Natural killer cell (primary cell): ENCODE measurements at regions not wholly inside any gene's neighbourhood (a gene's known extent, or its start where the extent isn't known, plus 50 kb on each side); places are given as distances from the start of the nearest gene placed in this dataset.
A peak's percentile ranks its signal among the peaks of the same experiment; 100 is the strongest.

Experiments
- ATAC-seq, 3 donors: fragments of 150-1000 bp in 2 of 3; fragments of 200-7000 bp in 1 of 3; cut with Tn5 transposase; 1 replicate in 1 of 3; 2 replicates in 2 of 3; pipeline ENCODE4 v1.10.0; 2021; ENCODE audit warnings: mild to moderate bottlenecking in 2 of 3, moderate library complexity in 2 of 3
- DNase-seq, 2 donors: peaks; one replicate each; pipeline versions ENCODE4 v3.0.0 to v3.0.0-alpha.2; 2013 to 2021; ENCODE audit warnings: mixed read lengths in 1 of 2
- H3K27ac ChIP-seq: one replicate; pipeline ENCODE4 v1.5.1; 2013; ENCODE audit warnings: mild to moderate bottlenecking, low read length
- H3K27me3 ChIP-seq: one replicate; pipeline ENCODE4 v1.6.1; 2013; ENCODE audit warnings: low read length; ENCODE audit not compliant: control insufficient read depth, insufficient read depth
- H3K36me3 ChIP-seq: one replicate; pipeline ENCODE4 v1.6.1; 2013; ENCODE audit warnings: low read length; ENCODE audit not compliant: control insufficient read depth, insufficient read depth
- H3K4me1 ChIP-seq: one replicate; pipeline ENCODE4 v1.6.1; 2013; ENCODE audit warnings: low read length; ENCODE audit not compliant: control insufficient read depth, insufficient read depth
- H3K4me3 ChIP-seq: one replicate; pipeline ENCODE4 v1.5.1; 2013; ENCODE audit warnings: low read length
- H3K9me3 ChIP-seq: one replicate; pipeline ENCODE4 v1.6.1; 2013; ENCODE audit warnings: low read length; ENCODE audit not compliant: control insufficient read depth, insufficient read depth
- H3K27ac Mint-ChIP-seq, 2 donors: one replicate each; pipeline ENCODE4 v1.8.0; 2022; ENCODE audit warnings: mild to moderate bottlenecking in 2 of 2, mixed read lengths in 2 of 2, moderate library complexity in 1 of 2
- H3K27me3 Mint-ChIP-seq, 2 donors: one replicate each; pipeline ENCODE4 v1.8.0; 2022; ENCODE audit warnings: low read depth in 2 of 2, mixed read lengths in 2 of 2
- H3K36me3 Mint-ChIP-seq: one replicate; pipeline ENCODE4 v1.8.0; 2022; ENCODE audit warnings: mixed read lengths
- H3K4me1 Mint-ChIP-seq, 2 donors: one replicate each; pipeline ENCODE4 v1.8.0; 2022; ENCODE audit warnings: mixed read lengths in 2 of 2
- H3K4me3 Mint-ChIP-seq: one replicate; pipeline ENCODE4 v1.8.0; 2022; ENCODE audit warnings: mild to moderate bottlenecking, moderate library complexity, mixed read lengths
- H3K9me3 Mint-ChIP-seq, 2 donors: one replicate each; pipeline ENCODE4 v1.8.0; 2022; ENCODE audit warnings: mixed read lengths in 2 of 2
- CTCF ChIP-seq: fragments of 200-600 bp; IDR thresholded peaks from one replicate; pipeline ENCODE4 v1.8.0; 2022; ENCODE audit warnings: antibody characterized with exemption
- WGBS: methylation state at CpG from one replicate; pipeline ENCODE4 v1.1.7; 2013; ENCODE audit warnings: missing lambda C conversion rate; ENCODE audit not compliant: insufficient coverage; 5-methylcytosine and 5-hydroxymethylcytosine counted together
- intact Hi-C: fragments of 100-400 bp; cut with micrococcal nuclease; formaldehyde crosslinking; loops from one replicate; pipeline ENCODE4 v1.14.2; 2022

GRCh38 chr2:217289907-217290280, 430.0 kb upstream of the TNP1 start:
- H3K36me3 ChIP-seq: no peaks in the 10 kb centered on the region
- intact Hi-C loops: no loop called here
- H3K9me3 ChIP-seq: no peaks in the 10 kb centered on the region
- DNase-seq: no peak
- Mint-ChIP-seq H3K4me3 (no peak overlapping the region), H3K27me3 (peaks cover 2 to 8% of the 10 kb centered on the region in 2 donors), H3K36me3 (no peaks in the 10 kb centered on the region), H3K4me1 (no peaks in the 10 kb centered on the region), H3K27ac (no peak overlapping the region), H3K9me3 (peaks cover 0 to 2% of the 10 kb centered on the region in 2 donors)
- H3K4me1 ChIP-seq: no peaks in the 10 kb centered on the region
- 80% methylated on average over 2 of the region's 2 CpGs for WGBS
- no peaks in the 10 kb centered on the region for H3K27me3 ChIP-seq
- no peak overlapping the region for H3K4me3 ChIP-seq
- no peak overlapping the region for H3K27ac ChIP-seq
- no peak for TF ChIP-seq CTCF
- ATAC-seq: no peak

- H3K4me3 ChIP-seq: no peak overlapping the region
- ATAC-seq (no peak), DNase-seq (no peak)
- H3K9me3 ChIP-seq: no peaks in the 10 kb centered on the region
- Mint-ChIP-seq H3K9me3 (peaks cover 0 to 2% of the 10 kb centered on the region in 2 donors), H3K36me3 (no peaks in the 10 kb centered on the region), H3K4me1 (no peaks in the 10 kb centered on the region), H3K27me3 (peaks cover 2 to 8% of the 10 kb centered on the region in 2 donors), H3K27ac (no peak overlapping the region), H3K4me3 (no peak overlapping the region)
- no peaks in the 10 kb centered on the region for H3K36me3 ChIP-seq
- no peaks in the 10 kb centered on the region for H3K27me3 ChIP-seq
- WGBS: 87% methylated on average over 2 of the region's 2 CpGs
- no peak for TF ChIP-seq CTCF
- H3K27ac ChIP-seq: no peak overlapping the region
- no peaks in the 10 kb centered on the region for H3K4me1 ChIP-seq
- intact Hi-C loops: no loop called here
Observed at GRCh38 chr2:217289177-217289906, 429.5 kb upstream of the TNP1 start.

- no peak for TF ChIP-seq CTCF
- Mint-ChIP-seq H3K4me3 (no peak overlapping the region), H3K9me3 (peaks cover 0 to 2% of the 10 kb centered on the region in 2 donors), H3K36me3 (no peaks in the 10 kb centered on the region), H3K27ac (no peak overlapping the region), H3K4me1 (no peaks in the 10 kb centered on the region), H3K27me3 (peaks cover 2 to 6% of the 10 kb centered on the region in 2 donors)
- no peaks in the 10 kb centered on the region for H3K4me1 ChIP-seq
- H3K36me3 ChIP-seq: no peaks in the 10 kb centered on the region
- 83% methylated on average over 1 of the region's 3 CpGs for WGBS
- no peak for ATAC-seq
- no peak overlapping the region for H3K27ac ChIP-seq
- H3K27me3 ChIP-seq: no peaks in the 10 kb centered on the region
- no peak for DNase-seq
- H3K9me3 ChIP-seq: no peaks in the 10 kb centered on the region
- intact Hi-C loops: no loop called here
- no peak overlapping the region for H3K4me3 ChIP-seq
Observed at GRCh38 chr2:217288472-217289063, 428.7 kb upstream of the TNP1 start.

GRCh38 chr2:217286833-217287232, 427.0 kb upstream of the TNP1 start:
- no peak for TF ChIP-seq CTCF
- Histone ChIP-seq H3K9me3 (no peaks in the 10 kb centered on the region), H3K27ac (no peak overlapping the region), H3K36me3 (no peaks in the 10 kb centered on the region), H3K27me3 (no peaks in the 10 kb centered on the region), H3K4me3 (no peak overlapping the region), H3K4me1 (no peaks in the 10 kb centered on the region)
- Mint-ChIP-seq H3K27ac (no peak overlapping the region), H3K9me3 (peaks cover 0 to 2% of the 10 kb centered on the region in 2 donors), H3K4me1 (no peaks in the 10 kb centered on the region), H3K4me3 (no peak overlapping the region), H3K27me3 (no peaks in the 10 kb centered on the region), H3K36me3 (no peaks in the 10 kb centered on the region)
- ATAC-seq: peak in 1 of 3 donors; percentile 7
- intact Hi-C loops: no loop called here
- no CpG with 5 or more reads among the region's 2 CpGs for WGBS
- no peak for DNase-seq
